ENCODE measurements at regions not wholly inside any gene's neighbourhood (a gene's known extent, or its start where the extent isn't known, plus 50 kb on each side); places are given as distances from the start of the nearest gene placed in this dataset.

DNA sequence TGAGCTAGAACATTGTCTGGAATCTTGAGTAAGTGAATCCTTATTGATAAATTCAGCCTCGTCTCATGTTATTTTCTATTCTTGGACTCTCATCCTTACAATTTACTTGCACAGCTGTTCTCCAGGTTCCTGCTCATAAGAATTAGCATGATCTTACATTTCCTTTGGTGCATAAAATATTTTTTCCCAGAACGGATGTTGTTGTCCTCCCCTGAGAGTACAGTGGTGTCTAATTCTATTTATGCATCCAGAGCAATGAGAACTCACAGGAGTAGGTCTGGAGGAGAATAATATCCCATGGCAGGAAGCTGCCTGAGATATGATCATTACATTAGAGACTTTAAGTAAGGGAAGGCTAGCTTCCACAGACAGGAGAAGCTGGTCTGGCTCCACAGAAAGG lies 178.4 kb upstream of the MAST4 start:
- no peak for TF ChIP-seq POLR2A (IDR thresholded peaks at IDR 0.05)
- TF ChIP-seq, protein P1, sequence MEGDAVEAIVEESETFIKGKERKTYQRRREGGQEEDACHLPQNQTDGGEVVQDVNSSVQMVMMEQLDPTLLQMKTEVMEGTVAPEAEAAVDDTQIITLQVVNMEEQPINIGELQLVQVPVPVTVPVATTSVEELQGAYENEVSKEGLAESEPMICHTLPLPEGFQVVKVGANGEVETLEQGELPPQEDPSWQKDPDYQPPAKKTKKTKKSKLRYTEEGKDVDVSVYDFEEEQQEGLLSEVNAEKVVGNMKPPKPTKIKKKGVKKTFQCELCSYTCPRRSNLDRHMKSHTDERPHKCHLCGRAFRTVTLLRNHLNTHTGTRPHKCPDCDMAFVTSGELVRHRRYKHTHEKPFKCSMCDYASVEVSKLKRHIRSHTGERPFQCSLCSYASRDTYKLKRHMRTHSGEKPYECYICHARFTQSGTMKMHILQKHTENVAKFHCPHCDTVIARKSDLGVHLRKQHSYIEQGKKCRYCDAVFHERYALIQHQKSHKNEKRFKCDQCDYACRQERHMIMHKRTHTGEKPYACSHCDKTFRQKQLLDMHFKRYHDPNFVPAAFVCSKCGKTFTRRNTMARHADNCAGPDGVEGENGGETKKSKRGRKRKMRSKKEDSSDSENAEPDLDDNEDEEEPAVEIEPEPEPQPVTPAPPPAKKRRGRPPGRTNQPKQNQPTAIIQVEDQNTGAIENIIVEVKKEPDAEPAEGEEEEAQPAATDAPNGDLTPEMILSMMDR (IDR thresholded peaks at IDR 0.05) = no peak
- no peak for TF ChIP-seq EP300 (IDR thresholded peaks at IDR 0.05)
- TF ChIP-seq POLR2AphosphoS5 (IDR thresholded peaks at IDR 0.05) = no peak

All from suprapubic skin (tissue), 4 donors.